MCF 10A (cell line): ENCODE measurements at regions not wholly inside any gene's neighbourhood (a gene's known extent, or its start where the extent isn't known, plus 50 kb on each side); places are given as distances from the start of the nearest gene placed in this dataset.

Experiments used
- BruUV-seq: library from RNA; stranded (reverse); fragments of 400-500 nt; replicated peaks from 2 replicates; lab custom pipeline; 2021; lab: Mats Ljungman, UMichigan
- CTCF ChIA-PET: fragments of 300-600 bp; sonication (Branson Sonifier 250); formaldehyde crosslinking; extraction: SDS; loops from one replicate; lab custom pipeline; 2021; ENCODE audit warnings: antibody characterized with exemption, inconsistent platforms; lab: Yijun Ruan, JAX
- POLR2A ChIA-PET: fragments of 300-600, 350-650 bp; sonication (Branson Sonifier 250); formaldehyde crosslinking; extraction: SDS; loops from one replicate; lab custom pipeline; 2020; ENCODE audit warnings: antibody characterized with exemption, inconsistent platforms; lab: Yijun Ruan, JAX
- DNase-seq: peaks from one replicate; pipeline ENCODE4 v3.0.0-alpha.2; 2018; ENCODE audit not compliant: unreplicated experiment
- H3K27ac Mint-ChIP-seq: one replicate; pipeline ENCODE4 v1.8.0; 2022; ENCODE audit warnings: mild to moderate bottlenecking, low read depth, mixed read lengths; ENCODE audit not compliant: unreplicated experiment
- H3K27me3 Mint-ChIP-seq: one replicate; pipeline ENCODE4 v1.8.0; 2022; ENCODE audit warnings: mixed read lengths; ENCODE audit not compliant: insufficient read depth, unreplicated experiment
- H3K36me3 Mint-ChIP-seq: one replicate; pipeline ENCODE4 v1.8.0; 2022; ENCODE audit warnings: mild to moderate bottlenecking, moderate library complexity, mixed read lengths; ENCODE audit not compliant: insufficient read depth, unreplicated experiment
- H3K4me1 Mint-ChIP-seq: one replicate; pipeline ENCODE4 v1.8.0; 2022; ENCODE audit warnings: mixed read lengths; ENCODE audit not compliant: insufficient read depth, unreplicated experiment
- H3K4me3 Mint-ChIP-seq: one replicate; pipeline ENCODE4 v1.8.0; 2022; ENCODE audit warnings: mild to moderate bottlenecking, moderate library complexity, mixed read lengths; ENCODE audit not compliant: unreplicated experiment
- H3K9me3 Mint-ChIP-seq: one replicate; pipeline ENCODE4 v1.8.0; 2022; ENCODE audit warnings: mixed read lengths; ENCODE audit not compliant: unreplicated experiment
- intact Hi-C: fragments of 100-400 bp; cut with micrococcal nuclease; formaldehyde crosslinking; loops from 2 replicates; pipeline ENCODE4 v1.14.1; 2022
- TF ChIP-seq, protein P1 (sequence below): fragments of 200-600 bp; IDR thresholded peaks from one replicate; pipeline ENCODE4 v1.8.0; 2022; ENCODE audit warnings: antibody characterized with exemption, mild to moderate bottlenecking; ENCODE audit not compliant: unreplicated experiment

DNA sequence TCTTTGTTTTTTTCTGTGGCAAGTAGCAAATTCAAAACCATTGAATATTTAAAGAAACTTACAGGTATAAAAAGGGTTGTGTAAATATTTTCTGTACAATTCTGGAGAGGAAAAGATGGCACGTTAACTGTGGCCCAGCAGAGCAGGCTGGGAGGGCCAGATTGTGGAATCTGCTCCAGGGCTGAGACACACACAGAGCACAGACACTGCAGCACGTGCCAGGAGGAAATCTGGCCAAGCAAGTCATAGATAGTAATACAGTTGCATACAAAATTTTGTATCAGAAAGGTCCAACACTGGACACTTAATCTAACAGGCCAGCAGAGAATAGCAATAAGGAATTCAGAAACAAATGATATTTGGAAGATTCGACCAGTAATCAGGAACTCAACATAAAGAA is 763.7 kb downstream of the PDHA2 start:
- intact Hi-C loops = no loop called here
- H3K4me3 Mint-ChIP-seq = no peak overlapping the region
- DNase-seq = no peak
- ChIA-PET POLR2A (no interaction called here), CTCF (no interaction called here)
- no peaks in the 10 kb centered on the region for H3K9me3 Mint-ChIP-seq
- H3K4me1 Mint-ChIP-seq = no peaks in the 10 kb centered on the region
- H3K27me3 Mint-ChIP-seq = no peaks in the 10 kb centered on the region
- no peak overlapping the region for H3K27ac Mint-ChIP-seq
- TF ChIP-seq, protein P1, sequence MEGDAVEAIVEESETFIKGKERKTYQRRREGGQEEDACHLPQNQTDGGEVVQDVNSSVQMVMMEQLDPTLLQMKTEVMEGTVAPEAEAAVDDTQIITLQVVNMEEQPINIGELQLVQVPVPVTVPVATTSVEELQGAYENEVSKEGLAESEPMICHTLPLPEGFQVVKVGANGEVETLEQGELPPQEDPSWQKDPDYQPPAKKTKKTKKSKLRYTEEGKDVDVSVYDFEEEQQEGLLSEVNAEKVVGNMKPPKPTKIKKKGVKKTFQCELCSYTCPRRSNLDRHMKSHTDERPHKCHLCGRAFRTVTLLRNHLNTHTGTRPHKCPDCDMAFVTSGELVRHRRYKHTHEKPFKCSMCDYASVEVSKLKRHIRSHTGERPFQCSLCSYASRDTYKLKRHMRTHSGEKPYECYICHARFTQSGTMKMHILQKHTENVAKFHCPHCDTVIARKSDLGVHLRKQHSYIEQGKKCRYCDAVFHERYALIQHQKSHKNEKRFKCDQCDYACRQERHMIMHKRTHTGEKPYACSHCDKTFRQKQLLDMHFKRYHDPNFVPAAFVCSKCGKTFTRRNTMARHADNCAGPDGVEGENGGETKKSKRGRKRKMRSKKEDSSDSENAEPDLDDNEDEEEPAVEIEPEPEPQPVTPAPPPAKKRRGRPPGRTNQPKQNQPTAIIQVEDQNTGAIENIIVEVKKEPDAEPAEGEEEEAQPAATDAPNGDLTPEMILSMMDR = no peak
- no peaks in the 10 kb centered on the region for H3K36me3 Mint-ChIP-seq
- no TSS peak for BruUV-seq

GRCh38 chr4:96606451-96606850 is 766.6 kb downstream of the PDHA2 start:
- H3K9me3 Mint-ChIP-seq = no peaks in the 10 kb centered on the region
- BruUV-seq = no TSS peak
- H3K27me3 Mint-ChIP-seq = no peaks in the 10 kb centered on the region
- intact Hi-C loops = no loop called here
- H3K27ac Mint-ChIP-seq = no peak overlapping the region
- ChIA-PET POLR2A (no interaction called here), CTCF (interaction anchor here (0.6 kb wide), 1 partner anchor 69 kb away, joined by 4 read pairs; no protein-coding TSS in a partner anchor)
- H3K4me1 Mint-ChIP-seq = no peaks in the 10 kb centered on the region
- DNase-seq = no peak
- H3K36me3 Mint-ChIP-seq = no peaks in the 10 kb centered on the region
- H3K4me3 Mint-ChIP-seq = no peak overlapping the region
- TF ChIP-seq, protein P1 = no peak

GRCh38 chr4:96626023-96626422 is 786.1 kb downstream of the PDHA2 start:
- H3K4me3 Mint-ChIP-seq = no peak overlapping the region
- H3K27me3 Mint-ChIP-seq = no peaks in the 10 kb centered on the region
- DNase-seq = no peak
- no TSS peak for BruUV-seq
- ChIA-PET CTCF (no interaction called here), POLR2A (no interaction called here)
- no peaks in the 10 kb centered on the region for H3K36me3 Mint-ChIP-seq
- H3K4me1 Mint-ChIP-seq = no peaks in the 10 kb centered on the region
- intact Hi-C loops = no loop called here
- H3K9me3 Mint-ChIP-seq = no peaks in the 10 kb centered on the region
- no peak overlapping the region for H3K27ac Mint-ChIP-seq
- TF ChIP-seq, protein P1 = no peak

GRCh38 chr4:96630839-96631238 is 790.9 kb downstream of the PDHA2 start:
- no peak for DNase-seq
- TF ChIP-seq, protein P1 = no peak
- intact Hi-C loops = no loop called here
- no TSS peak for BruUV-seq
- no peak overlapping the region for H3K27ac Mint-ChIP-seq
- ChIA-PET CTCF (no interaction called here), POLR2A (no interaction called here)
- H3K4me3 Mint-ChIP-seq = no peak overlapping the region
- no peaks in the 10 kb centered on the region for H3K4me1 Mint-ChIP-seq
- H3K36me3 Mint-ChIP-seq = no peaks in the 10 kb centered on the region
- H3K9me3 Mint-ChIP-seq = no peaks in the 10 kb centered on the region
- H3K27me3 Mint-ChIP-seq = no peaks in the 10 kb centered on the region
